GM19455 (cell line): ENCODE measurements at regions not wholly inside any gene's neighbourhood (a gene's known extent, or its start where the extent isn't known, plus 50 kb on each side); places are given as distances from the start of the nearest gene placed in this dataset.
"Not testable (repeated sequence)": the region's sequence is repeated elsewhere in the genome, so short reads cannot be mapped to it uniquely, and the experiment has no call there.

ENCODE experiments used
- ATAC-seq: cut with Tn5 transposase; IDR thresholded peaks from one replicate; pipeline ENCODE4 v1.9.1; 2021; ENCODE audit not compliant: unreplicated experiment

GRCh38 chr7:6882321-6882721 is 56.2 kb upstream of the CCZ1B start:
- ATAC-seq, result not testable (repeated sequence)

- not testable (repeated sequence) for ATAC-seq
Observed at GRCh38 chr7:6883756-6884155, 57.7 kb upstream of the CCZ1B start.

GRCh38 chr7:6886198-6886597 is 60.1 kb upstream of the CCZ1B start:
- no peak for ATAC-seq

GRCh38 chr7:6888267-6889045 is 62.4 kb upstream of the CCZ1B start:
- ATAC-seq, result not testable (repeated sequence)

GRCh38 chr7:6889252-6889812 is 63.3 kb upstream of the CCZ1B start:
- ATAC-seq, result no peak

GRCh38 chr7:6902097-6902518 is 76.0 kb upstream of the CCZ1B start:
- ATAC-seq, result not testable (repeated sequence)

- not testable (repeated sequence) for ATAC-seq
Observed at GRCh38 chr7:6903289-6903688, 77.2 kb upstream of the CCZ1B start.

GRCh38 chr7:6903792-6904191 is 77.7 kb upstream of the CCZ1B start:
- ATAC-seq, result not testable (repeated sequence)

- no peak for ATAC-seq
Observed at GRCh38 chr7:6917258-6917657, 91.2 kb upstream of the CCZ1B start.

- not testable (repeated sequence) for ATAC-seq
Observed at GRCh38 chr7:6919169-6919568, 93.1 kb upstream of the CCZ1B start.

- ATAC-seq, result not testable (repeated sequence)
Observed at GRCh38 chr7:6924523-6924922, 98.4 kb upstream of the CCZ1B start.

- ATAC-seq, result not testable (repeated sequence)
Observed at GRCh38 chr7:6926193-6927174, 100.4 kb upstream of the CCZ1B start.

GRCh38 chr7:6927643-6928042 is 101.6 kb upstream of the CCZ1B start:
- ATAC-seq, result not testable (repeated sequence)

GRCh38 chr7:6929588-6929987 is 103.5 kb upstream of the CCZ1B start:
- ATAC-seq, result not testable (repeated sequence)

GRCh38 chr7:6930081-6930635 is 104.1 kb upstream of the CCZ1B start:
- ATAC-seq, result not testable (repeated sequence)

GRCh38 chr7:6930787-6931186 is 104.7 kb upstream of the CCZ1B start:
- not testable (repeated sequence) for ATAC-seq

- not testable (repeated sequence) for ATAC-seq
Observed at GRCh38 chr7:6931456-6931855, 105.4 kb upstream of the CCZ1B start.

- not testable (repeated sequence) for ATAC-seq
Observed at GRCh38 chr7:6933954-6934632, 108.0 kb upstream of the CCZ1B start.

GRCh38 chr7:6934981-6935380 is 108.9 kb upstream of the CCZ1B start:
- no peak for ATAC-seq

GRCh38 chr7:6936626-6937025 is 110.6 kb upstream of the CCZ1B start:
- not testable (repeated sequence) for ATAC-seq
